HepG2 (cell line): ENCODE measurements at regions not wholly inside any gene's neighbourhood (a gene's known extent, or its start where the extent isn't known, plus 50 kb on each side); places are given as distances from the start of the nearest gene placed in this dataset.

Source experiments
- CC2D1A ChIP-seq: sonication (generic); formaldehyde crosslinking; IDR thresholded peaks from 2 replicates; pipeline ENCODE4 v1.8.1; 2023; ENCODE audit warnings: mild to moderate bottlenecking, missing genetic modification reagents
- CENPX ChIP-seq: sonication (generic); formaldehyde crosslinking; IDR thresholded peaks from 2 replicates; pipeline ENCODE4 v1.9.0; 2021; ENCODE audit warnings: mild to moderate bottlenecking, missing genetic modification reagents, moderate library complexity
- FOXK1 ChIP-seq: sonication (generic); formaldehyde crosslinking; IDR thresholded peaks from 2 replicates; pipeline ENCODE4 v1.4.0; 2020; ENCODE audit warnings: low read depth, missing genetic modification reagents, borderline replicate concordance
- RAD21 ChIP-seq: fragments of 450-650 bp; formaldehyde crosslinking; IDR thresholded peaks from 2 replicates; pipeline ENCODE4 v1.5.0; 2020; ENCODE audit warnings: mild to moderate bottlenecking
- SAFB2 ChIP-seq: sonication (generic); formaldehyde crosslinking; IDR thresholded peaks from 2 replicates; pipeline ENCODE4 v1.5.1; 2020; ENCODE audit warnings: missing genetic modification reagents, low read depth, mild to moderate bottlenecking, borderline replicate concordance
- SIX1 ChIP-seq: sonication (generic); formaldehyde crosslinking; IDR thresholded peaks from 2 replicates; pipeline ENCODE4 v1.4.0; 2020; ENCODE audit warnings: missing genetic modification reagents, borderline replicate concordance
- TOPORS ChIP-seq: sonication (generic); formaldehyde crosslinking; IDR thresholded peaks from 2 replicates; pipeline ENCODE4 v1.8.0; 2023; ENCODE audit warnings: mild to moderate bottlenecking, missing genetic modification reagents
- ZFP90 ChIP-seq: sonication (generic); formaldehyde crosslinking; IDR thresholded peaks from 2 replicates; pipeline ENCODE4 v1.8.0; 2022; ENCODE audit warnings: missing genetic modification reagents, mild to moderate bottlenecking, inconsistent platforms, borderline replicate concordance
- ZNF672 ChIP-seq: sonication (generic); formaldehyde crosslinking; IDR thresholded peaks from 2 replicates; pipeline ENCODE4 v1.8.1; 2022; ENCODE audit warnings: missing genetic modification reagents
- TF ChIP-seq, protein P1 (sequence below), 2 experiments: sonication (generic) in 1 of 2; formaldehyde crosslinking in 1 of 2; IDR thresholded peaks; 2 replicates each; pipeline versions ENCODE4 v1.6.1 to v1.9.0; 2014 to 2022; ENCODE audit warnings: antibody characterized with exemption in 1 of 2, borderline replicate concordance in 1 of 2, inconsistent platforms in 1 of 2, low read depth in 1 of 2, missing genetic modification reagents in 1 of 2
- TF ChIP-seq, protein P2 (sequence below): sonication (generic); formaldehyde crosslinking; IDR thresholded peaks from 2 replicates; pipeline ENCODE4 v1.9.0; 2021; ENCODE audit warnings: missing genetic modification reagents, mild to moderate bottlenecking, borderline replicate concordance
- TF ChIP-seq, protein P3 (sequence below): IDR thresholded peaks from 2 replicates; pipeline ENCODE4 v1.6.1; 2016; ENCODE audit warnings: missing compliant biosample characterization, missing genetic modification reagents, borderline replicate concordance
- TF ChIP-seq, protein P4 (sequence below): sonication (generic); formaldehyde crosslinking; IDR thresholded peaks from 2 replicates; pipeline ENCODE4 v1.4.0; 2020; ENCODE audit warnings: missing genetic modification reagents
- TF ChIP-seq, protein P5 (sequence below): sonication (generic); formaldehyde crosslinking; IDR thresholded peaks from 2 replicates; pipeline ENCODE4 v1.4.0; 2020; ENCODE audit warnings: missing genetic modification reagents, mild to moderate bottlenecking, borderline replicate concordance

DNA sequence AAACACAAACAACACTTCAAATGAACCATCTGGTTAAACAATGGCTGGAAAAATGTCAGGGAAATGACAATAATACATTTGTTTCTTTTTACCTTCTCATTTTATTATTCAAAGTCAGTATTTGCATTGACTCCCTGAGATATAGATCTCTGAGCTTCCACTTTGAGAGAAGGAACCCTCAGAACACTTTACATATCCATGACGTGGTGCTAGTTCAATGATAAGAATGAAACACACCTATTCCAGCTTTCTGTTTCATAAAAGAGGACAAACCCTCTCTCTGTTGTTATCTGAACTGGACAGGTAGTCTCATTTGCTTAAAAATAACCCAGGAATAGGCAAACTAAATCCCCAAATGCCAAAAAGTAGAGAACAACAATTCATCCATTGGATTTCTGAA lies 65.3 kb upstream of the CCSER1 start (continued):
- TF ChIP-seq, protein P1, sequence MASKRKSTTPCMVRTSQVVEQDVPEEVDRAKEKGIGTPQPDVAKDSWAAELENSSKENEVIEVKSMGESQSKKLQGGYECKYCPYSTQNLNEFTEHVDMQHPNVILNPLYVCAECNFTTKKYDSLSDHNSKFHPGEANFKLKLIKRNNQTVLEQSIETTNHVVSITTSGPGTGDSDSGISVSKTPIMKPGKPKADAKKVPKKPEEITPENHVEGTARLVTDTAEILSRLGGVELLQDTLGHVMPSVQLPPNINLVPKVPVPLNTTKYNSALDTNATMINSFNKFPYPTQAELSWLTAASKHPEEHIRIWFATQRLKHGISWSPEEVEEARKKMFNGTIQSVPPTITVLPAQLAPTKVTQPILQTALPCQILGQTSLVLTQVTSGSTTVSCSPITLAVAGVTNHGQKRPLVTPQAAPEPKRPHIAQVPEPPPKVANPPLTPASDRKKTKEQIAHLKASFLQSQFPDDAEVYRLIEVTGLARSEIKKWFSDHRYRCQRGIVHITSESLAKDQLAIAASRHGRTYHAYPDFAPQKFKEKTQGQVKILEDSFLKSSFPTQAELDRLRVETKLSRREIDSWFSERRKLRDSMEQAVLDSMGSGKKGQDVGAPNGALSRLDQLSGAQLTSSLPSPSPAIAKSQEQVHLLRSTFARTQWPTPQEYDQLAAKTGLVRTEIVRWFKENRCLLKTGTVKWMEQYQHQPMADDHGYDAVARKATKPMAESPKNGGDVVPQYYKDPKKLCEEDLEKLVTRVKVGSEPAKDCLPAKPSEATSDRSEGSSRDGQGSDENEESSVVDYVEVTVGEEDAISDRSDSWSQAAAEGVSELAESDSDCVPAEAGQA (IDR thresholded peaks at IDR 0.05; ENCODE audit: low read depth): no peak
- TF ChIP-seq, protein P1 (CRISPR knock-in tag; IDR thresholded peaks at IDR 0.05; ENCODE audit: borderline replicate concordance): no peak
- TF ChIP-seq FOXK1 (CRISPR knock-in tag) (no peak), RAD21 (CRISPR knock-in tag) (no peak), TOPORS (no peak), SIX1 (CRISPR knock-in tag) (no peak), CC2D1A (no peak), CENPX (CRISPR knock-in tag) (no peak), ZFP90 (CRISPR knock-in tag) (no peak), ZNF672 (CRISPR knock-in tag) (no peak), SAFB2 (CRISPR knock-in tag) (no peak)
- TF ChIP-seq, protein P2, sequence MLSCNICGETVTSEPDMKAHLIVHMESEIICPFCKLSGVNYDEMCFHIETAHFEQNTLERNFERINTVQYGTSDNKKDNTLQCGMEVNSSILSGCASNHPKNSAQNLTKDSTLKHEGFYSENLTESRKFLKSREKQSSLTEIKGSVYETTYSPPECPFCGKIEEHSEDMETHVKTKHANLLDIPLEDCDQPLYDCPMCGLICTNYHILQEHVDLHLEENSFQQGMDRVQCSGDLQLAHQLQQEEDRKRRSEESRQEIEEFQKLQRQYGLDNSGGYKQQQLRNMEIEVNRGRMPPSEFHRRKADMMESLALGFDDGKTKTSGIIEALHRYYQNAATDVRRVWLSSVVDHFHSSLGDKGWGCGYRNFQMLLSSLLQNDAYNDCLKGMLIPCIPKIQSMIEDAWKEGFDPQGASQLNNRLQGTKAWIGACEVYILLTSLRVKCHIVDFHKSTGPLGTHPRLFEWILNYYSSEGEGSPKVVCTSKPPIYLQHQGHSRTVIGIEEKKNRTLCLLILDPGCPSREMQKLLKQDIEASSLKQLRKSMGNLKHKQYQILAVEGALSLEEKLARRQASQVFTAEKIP (CRISPR knock-in tag): no peak
- TF ChIP-seq, protein P3, sequence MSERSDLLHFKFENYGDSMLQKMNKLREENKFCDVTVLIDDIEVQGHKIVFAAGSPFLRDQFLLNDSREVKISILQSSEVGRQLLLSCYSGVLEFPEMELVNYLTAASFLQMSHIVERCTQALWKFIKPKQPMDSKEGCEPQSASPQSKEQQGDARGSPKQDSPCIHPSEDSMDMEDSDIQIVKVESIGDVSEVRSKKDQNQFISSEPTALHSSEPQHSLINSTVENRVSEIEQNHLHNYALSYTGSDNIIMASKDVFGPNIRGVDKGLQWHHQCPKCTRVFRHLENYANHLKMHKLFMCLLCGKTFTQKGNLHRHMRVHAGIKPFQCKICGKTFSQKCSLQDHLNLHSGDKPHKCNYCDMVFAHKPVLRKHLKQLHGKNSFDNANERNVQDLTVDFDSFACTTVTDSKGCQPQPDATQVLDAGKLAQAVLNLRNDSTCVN (CRISPR knock-in tag): no peak
- TF ChIP-seq, protein P4, sequence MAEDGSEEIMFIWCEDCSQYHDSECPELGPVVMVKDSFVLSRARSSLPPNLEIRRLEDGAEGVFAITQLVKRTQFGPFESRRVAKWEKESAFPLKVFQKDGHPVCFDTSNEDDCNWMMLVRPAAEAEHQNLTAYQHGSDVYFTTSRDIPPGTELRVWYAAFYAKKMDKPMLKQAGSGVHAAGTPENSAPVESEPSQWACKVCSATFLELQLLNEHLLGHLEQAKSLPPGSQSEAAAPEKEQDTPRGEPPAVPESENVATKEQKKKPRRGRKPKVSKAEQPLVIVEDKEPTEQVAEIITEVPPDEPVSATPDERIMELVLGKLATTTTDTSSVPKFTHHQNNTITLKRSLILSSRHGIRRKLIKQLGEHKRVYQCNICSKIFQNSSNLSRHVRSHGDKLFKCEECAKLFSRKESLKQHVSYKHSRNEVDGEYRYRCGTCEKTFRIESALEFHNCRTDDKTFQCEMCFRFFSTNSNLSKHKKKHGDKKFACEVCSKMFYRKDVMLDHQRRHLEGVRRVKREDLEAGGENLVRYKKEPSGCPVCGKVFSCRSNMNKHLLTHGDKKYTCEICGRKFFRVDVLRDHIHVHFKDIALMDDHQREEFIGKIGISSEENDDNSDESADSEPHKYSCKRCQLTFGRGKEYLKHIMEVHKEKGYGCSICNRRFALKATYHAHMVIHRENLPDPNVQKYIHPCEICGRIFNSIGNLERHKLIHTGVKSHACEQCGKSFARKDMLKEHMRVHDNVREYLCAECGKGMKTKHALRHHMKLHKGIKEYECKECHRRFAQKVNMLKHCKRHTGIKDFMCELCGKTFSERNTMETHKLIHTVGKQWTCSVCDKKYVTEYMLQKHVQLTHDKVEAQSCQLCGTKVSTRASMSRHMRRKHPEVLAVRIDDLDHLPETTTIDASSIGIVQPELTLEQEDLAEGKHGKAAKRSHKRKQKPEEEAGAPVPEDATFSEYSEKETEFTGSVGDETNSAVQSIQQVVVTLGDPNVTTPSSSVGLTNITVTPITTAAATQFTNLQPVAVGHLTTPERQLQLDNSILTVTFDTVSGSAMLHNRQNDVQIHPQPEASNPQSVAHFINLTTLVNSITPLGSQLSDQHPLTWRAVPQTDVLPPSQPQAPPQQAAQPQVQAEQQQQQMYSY (CRISPR knock-in tag): no peak
- TF ChIP-seq, protein P5, sequence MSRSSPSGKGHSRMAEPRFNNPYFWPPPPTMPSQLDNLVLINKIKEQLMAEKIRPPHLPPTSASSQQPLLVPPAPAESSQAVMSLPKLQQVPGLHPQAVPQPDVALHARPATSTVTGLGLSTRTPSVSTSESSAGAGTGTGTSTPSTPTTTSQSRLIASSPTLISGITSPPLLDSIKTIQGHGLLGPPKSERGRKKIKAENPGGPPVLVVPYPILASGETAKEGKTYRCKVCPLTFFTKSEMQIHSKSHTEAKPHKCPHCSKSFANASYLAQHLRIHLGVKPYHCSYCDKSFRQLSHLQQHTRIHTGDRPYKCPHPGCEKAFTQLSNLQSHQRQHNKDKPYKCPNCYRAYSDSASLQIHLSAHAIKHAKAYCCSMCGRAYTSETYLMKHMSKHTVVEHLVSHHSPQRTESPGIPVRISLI (CRISPR knock-in tag): no peak
